GM10248 (cell line): ENCODE measurements at regions not wholly inside any gene's neighbourhood (a gene's known extent, or its start where the extent isn't known, plus 50 kb on each side); places are given as distances from the start of the nearest gene placed in this dataset.

ENCODE experiments used
- CTCF ChIA-PET: fragments of 300-600 bp; sonication (Branson Sonifier 250); formaldehyde crosslinking; extraction: SDS; loops from one replicate; lab custom pipeline; 2021; ENCODE audit warnings: antibody characterized with exemption; lab: Yijun Ruan, JAX
- POLR2A ChIA-PET: fragments of 350-650 bp; sonication (Branson Sonifier 250); formaldehyde crosslinking; extraction: SDS; loops from one replicate; lab custom pipeline; 2020; ENCODE audit warnings: antibody characterized with exemption; lab: Yijun Ruan, JAX
- DNase-seq: peaks from one replicate; pipeline ENCODE4 v3.0.0; 2012; ENCODE audit errors: extremely low spot score
- TF ChIP-seq, protein P1 (sequence below): IDR thresholded peaks from 2 replicates; pipeline ENCODE4 v1.5.1; 2012; ENCODE audit warnings: mild to moderate bottlenecking, low read depth; ENCODE audit errors: extremely low read depth, missing control alignments, control extremely low read depth

DNA sequence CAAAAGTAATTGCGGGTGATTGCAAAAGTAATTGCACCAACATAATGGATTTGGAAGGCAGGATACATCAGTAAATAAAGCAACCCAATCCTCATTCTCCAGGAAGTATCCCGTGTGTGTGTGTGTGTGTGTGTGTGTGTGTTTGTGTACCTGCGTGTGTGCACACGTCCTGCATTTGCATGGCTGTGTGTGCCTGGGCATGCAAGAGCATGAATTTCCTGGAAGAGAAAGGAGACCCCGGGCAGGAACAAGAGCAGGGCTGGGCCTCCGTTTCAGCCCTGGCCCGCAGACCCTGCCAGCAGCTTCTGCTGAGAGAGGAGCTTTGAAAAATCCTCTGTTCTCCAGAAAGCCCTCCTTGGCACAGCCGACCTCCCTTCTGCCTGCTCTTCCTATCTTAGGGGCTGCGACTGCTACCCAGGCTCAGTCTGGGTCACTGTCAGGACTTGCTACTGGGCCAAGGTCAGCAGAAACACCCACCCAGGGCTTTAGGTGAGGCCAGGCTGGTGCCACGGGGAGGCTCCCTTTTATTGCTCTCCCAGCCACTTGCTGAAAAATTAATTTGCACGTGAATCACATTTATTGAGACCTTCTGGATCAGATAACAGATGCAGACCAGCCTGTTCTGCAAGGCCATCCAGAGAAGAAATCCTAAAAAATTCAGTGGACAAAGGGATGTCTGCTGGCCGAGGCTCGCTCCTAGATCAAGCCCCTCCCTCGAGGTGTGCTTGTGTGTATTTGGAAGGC lies 258.3 kb downstream of the ZNF536 start:
- ChIA-PET CTCF (no interaction called here), POLR2A (no interaction called here)
- TF ChIP-seq, protein P1, sequence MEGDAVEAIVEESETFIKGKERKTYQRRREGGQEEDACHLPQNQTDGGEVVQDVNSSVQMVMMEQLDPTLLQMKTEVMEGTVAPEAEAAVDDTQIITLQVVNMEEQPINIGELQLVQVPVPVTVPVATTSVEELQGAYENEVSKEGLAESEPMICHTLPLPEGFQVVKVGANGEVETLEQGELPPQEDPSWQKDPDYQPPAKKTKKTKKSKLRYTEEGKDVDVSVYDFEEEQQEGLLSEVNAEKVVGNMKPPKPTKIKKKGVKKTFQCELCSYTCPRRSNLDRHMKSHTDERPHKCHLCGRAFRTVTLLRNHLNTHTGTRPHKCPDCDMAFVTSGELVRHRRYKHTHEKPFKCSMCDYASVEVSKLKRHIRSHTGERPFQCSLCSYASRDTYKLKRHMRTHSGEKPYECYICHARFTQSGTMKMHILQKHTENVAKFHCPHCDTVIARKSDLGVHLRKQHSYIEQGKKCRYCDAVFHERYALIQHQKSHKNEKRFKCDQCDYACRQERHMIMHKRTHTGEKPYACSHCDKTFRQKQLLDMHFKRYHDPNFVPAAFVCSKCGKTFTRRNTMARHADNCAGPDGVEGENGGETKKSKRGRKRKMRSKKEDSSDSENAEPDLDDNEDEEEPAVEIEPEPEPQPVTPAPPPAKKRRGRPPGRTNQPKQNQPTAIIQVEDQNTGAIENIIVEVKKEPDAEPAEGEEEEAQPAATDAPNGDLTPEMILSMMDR: no peak
- DNase-seq: no peak

- ChIA-PET POLR2A (no interaction called here), CTCF (no interaction called here)
- DNase-seq: no peak
- TF ChIP-seq, protein P1: no peak
Measured at GRCh38 chr19:30629086-30629485, 256.9 kb downstream of the ZNF536 start.

DNA sequence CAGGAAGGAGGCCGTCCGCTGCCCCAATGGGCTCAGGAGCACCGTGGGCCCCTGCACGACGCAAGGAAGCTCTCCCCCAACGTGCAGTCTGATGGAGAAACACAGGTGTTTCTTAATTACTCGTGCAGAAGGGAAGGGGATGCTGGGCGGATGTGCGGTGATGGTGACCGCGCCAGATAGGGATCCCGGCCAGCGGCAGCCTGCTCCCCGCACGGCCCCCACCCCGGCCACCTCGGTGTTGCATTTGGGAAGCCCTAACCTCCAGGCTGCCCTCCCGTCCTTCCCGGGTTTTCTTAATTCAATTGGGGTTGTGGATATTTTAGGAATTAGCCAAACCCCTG lies 254.4 kb downstream of the ZNF536 start:
- CTCF ChIA-PET: no interaction called here
- POLR2A ChIA-PET: no interaction called here
- TF ChIP-seq, protein P1: no peak
- DNase-seq: no peak

GRCh38 chr19:30625947-30626625 lies 253.9 kb downstream of the ZNF536 start:
- no peak for DNase-seq
- TF ChIP-seq, protein P1: no peak
- ChIA-PET POLR2A (no interaction called here), CTCF (no interaction called here)

DNA sequence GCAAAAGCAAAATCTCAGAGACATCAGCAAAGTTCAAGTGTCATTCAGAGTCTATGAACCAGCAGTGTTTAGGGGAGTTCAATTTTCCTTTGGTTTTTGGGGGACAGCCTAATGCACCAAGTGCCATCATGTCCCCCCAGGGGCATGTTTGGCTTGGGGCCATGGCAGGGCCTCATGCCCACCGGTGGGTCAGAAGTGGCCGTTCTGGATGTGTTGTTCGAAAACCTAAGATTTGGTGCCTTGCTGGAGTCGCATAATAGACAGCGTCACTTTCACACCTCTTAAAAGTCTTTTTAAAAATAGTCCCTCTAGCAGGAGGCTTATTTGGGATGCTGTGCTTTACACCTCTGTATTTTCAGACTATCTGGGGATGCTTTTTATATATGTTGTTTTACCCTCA lies 250.1 kb downstream of the ZNF536 start:
- no peak for DNase-seq
- ChIA-PET POLR2A (no interaction called here), CTCF (interaction anchor here (1.2 kb wide), 2 partner anchors 28 to 61 kb away, joined by 3 read pairs; no protein-coding TSS in a partner anchor)
- TF ChIP-seq, protein P1: no peak

- POLR2A ChIA-PET: no interaction called here
- TF ChIP-seq, protein P1: no peak
- CTCF ChIA-PET: interaction anchor here (1.2 kb wide), 2 partner anchors 28 to 62 kb away, joined by 3 read pairs; no protein-coding TSS in a partner anchor
Measured at GRCh38 chr19:30621326-30621920, 249.2 kb downstream of the ZNF536 start.

More at GRCh38 chr19:30621326-30621920, 249.2 kb downstream of the ZNF536 start:
- no peak for DNase-seq
